Thyroid gland (tissue), 4 donors: ENCODE measurements at regions not wholly inside any gene's neighbourhood (a gene's known extent, or its start where the extent isn't known, plus 50 kb on each side); places are given as distances from the start of the nearest gene placed in this dataset.

ENCODE experiments used
- POLR2A ChIP-seq, 2 donors: fragments of 450-650 bp; IDR thresholded peaks; one replicate each; pipeline ENCODE4 v1.6.1; 2017; ENCODE audit warnings: antibody characterized with exemption in 2 of 2, mild to moderate bottlenecking in 2 of 2, moderate library complexity in 1 of 2
- TF ChIP-seq, protein P1 (sequence below), 6 experiments: fragments of 200-600 bp in 3 of 6; fragments of 450-650 bp in 3 of 6; sonication (generic) in 3 of 6; IDR thresholded peaks; one replicate each; pipeline ENCODE4 v1.5.1; 2016 to 2019; ENCODE audit warnings: antibody characterized with exemption in 6 of 6, mild to moderate bottlenecking in 2 of 6, inconsistent platforms in 1 of 6, moderate library complexity in 1 of 6

- TF ChIP-seq, protein P1, sequence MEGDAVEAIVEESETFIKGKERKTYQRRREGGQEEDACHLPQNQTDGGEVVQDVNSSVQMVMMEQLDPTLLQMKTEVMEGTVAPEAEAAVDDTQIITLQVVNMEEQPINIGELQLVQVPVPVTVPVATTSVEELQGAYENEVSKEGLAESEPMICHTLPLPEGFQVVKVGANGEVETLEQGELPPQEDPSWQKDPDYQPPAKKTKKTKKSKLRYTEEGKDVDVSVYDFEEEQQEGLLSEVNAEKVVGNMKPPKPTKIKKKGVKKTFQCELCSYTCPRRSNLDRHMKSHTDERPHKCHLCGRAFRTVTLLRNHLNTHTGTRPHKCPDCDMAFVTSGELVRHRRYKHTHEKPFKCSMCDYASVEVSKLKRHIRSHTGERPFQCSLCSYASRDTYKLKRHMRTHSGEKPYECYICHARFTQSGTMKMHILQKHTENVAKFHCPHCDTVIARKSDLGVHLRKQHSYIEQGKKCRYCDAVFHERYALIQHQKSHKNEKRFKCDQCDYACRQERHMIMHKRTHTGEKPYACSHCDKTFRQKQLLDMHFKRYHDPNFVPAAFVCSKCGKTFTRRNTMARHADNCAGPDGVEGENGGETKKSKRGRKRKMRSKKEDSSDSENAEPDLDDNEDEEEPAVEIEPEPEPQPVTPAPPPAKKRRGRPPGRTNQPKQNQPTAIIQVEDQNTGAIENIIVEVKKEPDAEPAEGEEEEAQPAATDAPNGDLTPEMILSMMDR (IDR thresholded peaks at IDR 0.05): no peak
- no peak for TF ChIP-seq POLR2A (IDR thresholded peaks at IDR 0.05)
Observed at GRCh38 chr1:99163671-99164070, 100.6 kb upstream of the PLPPR4 start.
